OCI-LY3 (cell line): ENCODE measurements at regions not wholly inside any gene's neighbourhood (a gene's known extent, or its start where the extent isn't known, plus 50 kb on each side); places are given as distances from the start of the nearest gene placed in this dataset.

Experiments used
- CTCF ChIP-seq: fragments of 200-600, 300-600 bp; sonication (generic); IDR thresholded peaks from 2 replicates; pipeline ENCODE4 v1.5.1; 2014; ENCODE audit warnings: antibody characterized with exemption, low read length, low read depth
- EZH2phosphoT487 ChIP-seq: fragments of 200-600 bp; shearing (Covaris generic); IDR thresholded peaks from 2 replicates; pipeline ENCODE4 v1.6.1; 2018; ENCODE audit warnings: antibody characterized with exemption, mixed run types, low read depth

GRCh38 chr2:49343638-49344037 lies 189.3 kb upstream of the FSHR start:
- TF ChIP-seq CTCF (no peak), EZH2phosphoT487 (no peak)
